Upper lobe of right lung (tissue), 1 donor: ENCODE measurements at regions not wholly inside any gene's neighbourhood (a gene's known extent, or its start where the extent isn't known, plus 50 kb on each side); places are given as distances from the start of the nearest gene placed in this dataset.

Source experiments
- ATAC-seq: fragments of 200-7000 bp; cut with Tn5 transposase; one replicate; pipeline ENCODE4 v1.9.1; 2020; ENCODE audit warnings: mild to moderate bottlenecking, moderate library complexity
- DNase-seq: peaks from one replicate; pipeline ENCODE4 v3.0.0-alpha.2; 2020
- H3K27ac ChIP-seq: fragments of 200-600 bp; one replicate; pipeline ENCODE4 v1.8.0; 2022
- H3K27me3 ChIP-seq: fragments of 200-600 bp; one replicate; pipeline ENCODE4 v1.8.0; 2022; ENCODE audit warnings: mild to moderate bottlenecking
- H3K36me3 ChIP-seq: fragments of 200-600 bp; one replicate; pipeline ENCODE4 v1.8.0; 2022
- H3K4me1 ChIP-seq: fragments of 200-600 bp; one replicate; pipeline ENCODE4 v1.8.0; 2022
- H3K4me3 ChIP-seq: fragments of 200-600 bp; one replicate; pipeline ENCODE4 v1.8.0; 2022; ENCODE audit warnings: mild to moderate bottlenecking
- H3K9me3 ChIP-seq: fragments of 200-600 bp; one replicate; pipeline ENCODE4 v1.8.0; 2022
- intact Hi-C: fragments of 100-400 bp; cut with DNase I; formaldehyde crosslinking; loops from one replicate; pipeline ENCODE4 v1.11.0; 2022
- TF ChIP-seq, protein P1 (sequence below): fragments of 200-600 bp; IDR thresholded peaks from one replicate; pipeline ENCODE4 v1.8.0; 2022; ENCODE audit warnings: antibody characterized with exemption
- donor health status: DM: no; HTN: yes; CAD: no; lungs with severe emphysema.

DNA sequence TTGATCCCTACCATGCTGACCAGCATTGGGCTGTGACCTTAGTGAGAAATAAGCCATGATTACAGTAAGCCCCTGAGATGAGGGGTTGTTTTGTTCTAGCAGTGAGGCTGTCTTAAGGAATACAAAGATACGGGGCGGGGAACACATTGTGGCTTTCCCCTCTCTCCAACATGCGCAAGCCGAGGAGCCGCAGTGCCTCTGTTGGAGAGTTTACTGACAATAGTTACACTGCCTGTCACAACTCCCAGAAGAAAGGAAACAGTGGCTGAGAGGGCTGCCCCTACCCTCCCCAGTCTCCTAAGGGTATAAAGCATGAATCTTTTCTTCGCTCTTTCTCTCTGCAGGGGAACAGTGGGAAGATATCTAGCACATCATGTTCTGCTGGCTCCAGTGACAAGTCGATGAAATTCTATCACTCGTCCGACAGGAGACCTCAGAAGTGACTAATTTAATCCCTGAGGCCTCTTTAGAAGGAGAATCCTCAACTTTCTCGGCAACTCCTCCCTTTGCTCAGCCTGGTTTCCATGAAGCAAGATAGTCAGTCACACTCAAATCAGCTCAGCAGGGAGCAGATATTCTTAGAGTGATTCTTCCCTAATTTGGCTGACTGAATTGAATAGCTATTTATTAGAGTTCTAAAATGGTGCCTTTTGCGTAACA lies 409.0 kb upstream of the PROK2 start:
- TF ChIP-seq, protein P1, sequence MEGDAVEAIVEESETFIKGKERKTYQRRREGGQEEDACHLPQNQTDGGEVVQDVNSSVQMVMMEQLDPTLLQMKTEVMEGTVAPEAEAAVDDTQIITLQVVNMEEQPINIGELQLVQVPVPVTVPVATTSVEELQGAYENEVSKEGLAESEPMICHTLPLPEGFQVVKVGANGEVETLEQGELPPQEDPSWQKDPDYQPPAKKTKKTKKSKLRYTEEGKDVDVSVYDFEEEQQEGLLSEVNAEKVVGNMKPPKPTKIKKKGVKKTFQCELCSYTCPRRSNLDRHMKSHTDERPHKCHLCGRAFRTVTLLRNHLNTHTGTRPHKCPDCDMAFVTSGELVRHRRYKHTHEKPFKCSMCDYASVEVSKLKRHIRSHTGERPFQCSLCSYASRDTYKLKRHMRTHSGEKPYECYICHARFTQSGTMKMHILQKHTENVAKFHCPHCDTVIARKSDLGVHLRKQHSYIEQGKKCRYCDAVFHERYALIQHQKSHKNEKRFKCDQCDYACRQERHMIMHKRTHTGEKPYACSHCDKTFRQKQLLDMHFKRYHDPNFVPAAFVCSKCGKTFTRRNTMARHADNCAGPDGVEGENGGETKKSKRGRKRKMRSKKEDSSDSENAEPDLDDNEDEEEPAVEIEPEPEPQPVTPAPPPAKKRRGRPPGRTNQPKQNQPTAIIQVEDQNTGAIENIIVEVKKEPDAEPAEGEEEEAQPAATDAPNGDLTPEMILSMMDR: no peak
- Histone ChIP-seq H3K4me3 (no peak overlapping the region), H3K27ac (no peak overlapping the region), H3K4me1 (no peaks in the 10 kb centered on the region), H3K36me3 (no peaks in the 10 kb centered on the region), H3K27me3 (no peaks in the 10 kb centered on the region), H3K9me3 (no peaks in the 10 kb centered on the region)
- DNase-seq (no peak), ATAC-seq (no peak)
- intact Hi-C loops: no loop called here

DNA sequence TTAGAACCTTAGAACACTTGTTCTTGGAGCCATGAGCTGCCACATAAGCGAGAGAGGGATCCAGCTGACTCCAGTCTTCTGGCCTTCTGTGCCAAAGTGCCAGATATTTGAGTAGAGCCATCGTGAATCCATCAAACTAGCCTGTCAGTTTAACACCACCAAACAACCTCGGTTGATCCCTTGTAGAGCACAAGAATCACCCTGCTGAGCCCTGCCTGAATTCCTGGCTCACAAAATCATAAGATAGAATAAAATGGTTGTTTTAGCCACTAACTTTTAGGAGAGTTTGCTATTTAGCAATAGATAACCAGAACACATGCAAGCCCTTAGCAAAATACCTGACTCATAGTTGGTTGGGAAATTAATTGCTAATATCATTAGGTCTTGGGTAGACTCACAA lies 407.6 kb upstream of the PROK2 start:
- H3K4me1 ChIP-seq: no peaks in the 10 kb centered on the region
- no peaks in the 10 kb centered on the region for H3K9me3 ChIP-seq

DNA sequence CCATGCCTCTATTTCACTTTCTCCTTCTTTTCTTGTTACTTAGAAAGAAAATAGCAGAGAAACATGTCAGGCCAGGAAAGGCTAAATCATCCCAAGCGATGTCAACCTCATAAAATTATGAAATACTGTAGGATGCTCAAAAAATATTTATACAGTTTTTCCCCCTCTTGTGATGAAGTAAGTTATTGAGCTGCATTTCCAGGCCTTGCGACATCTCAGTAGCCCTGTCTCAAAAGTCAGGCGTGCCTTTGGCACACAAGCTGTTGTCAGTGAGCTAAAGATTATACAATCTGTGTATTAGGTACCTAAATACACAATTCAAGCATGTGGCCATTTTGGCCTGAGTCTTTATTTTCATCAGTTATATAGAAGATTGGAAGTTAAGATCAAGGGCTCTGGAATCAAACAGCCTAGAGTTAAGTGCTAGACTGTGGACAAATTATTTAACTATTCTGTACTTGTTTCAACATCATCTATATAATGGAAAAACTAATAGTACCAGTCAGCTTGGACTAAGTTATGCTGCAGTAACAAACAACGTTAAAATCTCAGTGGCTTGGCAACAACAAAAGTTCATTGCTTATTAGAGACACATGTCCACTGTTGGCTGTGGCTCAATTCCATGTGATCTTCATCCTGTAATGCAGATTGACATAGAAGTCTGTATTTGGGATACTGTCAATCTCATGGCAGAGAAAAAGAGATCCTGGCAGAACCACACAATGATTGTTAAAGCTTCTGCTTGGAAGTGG lies 406.4 kb upstream of the PROK2 start:
- DNase-seq (no peak), ATAC-seq (no peak)
- Histone ChIP-seq H3K4me3 (no peak overlapping the region), H3K9me3 (no peaks in the 10 kb centered on the region), H3K36me3 (no peaks in the 10 kb centered on the region), H3K4me1 (no peaks in the 10 kb centered on the region), H3K27ac (no peak overlapping the region), H3K27me3 (no peaks in the 10 kb centered on the region)
- intact Hi-C loops: no loop called here
- TF ChIP-seq, protein P1: no peak

More for the DNA sequence above, 407.6 kb upstream of the PROK2 start:
- intact Hi-C loops: no loop called here
- TF ChIP-seq, protein P1: no peak
- no peaks in the 10 kb centered on the region for H3K36me3 ChIP-seq
- ATAC-seq (no peak), DNase-seq (no peak)
- H3K27ac ChIP-seq: no peak overlapping the region
- H3K4me3 ChIP-seq: no peak overlapping the region
- no peaks in the 10 kb centered on the region for H3K27me3 ChIP-seq

DNA sequence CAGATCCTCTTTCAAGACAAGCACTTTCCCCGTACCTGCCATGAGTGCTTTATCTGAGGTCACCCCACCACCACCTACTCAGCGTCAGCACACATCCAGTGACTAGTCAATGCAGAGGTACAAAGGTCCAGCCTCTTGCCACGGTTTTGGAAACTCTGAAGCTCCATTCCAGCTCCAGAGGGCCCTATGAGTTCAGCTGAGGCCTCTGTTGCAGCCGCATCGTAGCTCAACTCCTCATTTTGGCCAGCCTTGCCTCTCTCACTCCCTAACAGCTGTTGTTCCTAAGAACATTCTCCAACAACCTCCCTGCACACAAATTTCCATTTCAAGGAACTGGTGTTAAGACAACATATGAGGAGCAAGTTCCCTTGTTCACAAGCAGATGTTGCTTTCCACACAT lies 405.1 kb upstream of the PROK2 start:
- no peaks in the 10 kb centered on the region for H3K27me3 ChIP-seq

DNA sequence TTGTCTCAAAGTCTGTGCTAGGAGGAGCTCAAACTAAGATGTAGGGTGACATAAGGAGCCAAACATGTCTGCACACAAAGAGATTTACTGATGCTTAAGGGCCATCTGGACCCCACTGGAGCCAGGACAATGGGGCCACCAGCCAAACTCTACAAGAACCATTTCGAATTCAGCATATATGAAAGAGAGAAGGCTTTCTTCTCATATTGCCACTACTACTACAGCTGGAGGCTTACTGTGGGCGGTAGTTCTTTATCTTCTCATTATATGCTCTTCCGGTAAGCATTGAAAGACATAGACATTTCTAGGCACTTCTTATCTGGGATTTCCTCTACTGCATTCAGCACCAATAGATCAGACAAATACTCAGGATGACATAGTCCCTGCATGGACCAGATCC lies 404.4 kb upstream of the PROK2 start:
- intact Hi-C loops: no loop called here

More for the DNA sequence above, 405.1 kb upstream of the PROK2 start:
- no peak overlapping the region for H3K4me3 ChIP-seq
- DNase-seq (no peak), ATAC-seq (no peak)
- no peaks in the 10 kb centered on the region for H3K36me3 ChIP-seq
- TF ChIP-seq, protein P1: no peak
- H3K27ac ChIP-seq: no peak overlapping the region
- no peaks in the 10 kb centered on the region for H3K9me3 ChIP-seq
- no peaks in the 10 kb centered on the region for H3K4me1 ChIP-seq
- intact Hi-C loops: no loop called here

More for the DNA sequence above, 404.4 kb upstream of the PROK2 start:
- Histone ChIP-seq H3K4me3 (no peak overlapping the region), H3K4me1 (no peaks in the 10 kb centered on the region), H3K9me3 (no peaks in the 10 kb centered on the region), H3K27ac (no peak overlapping the region), H3K27me3 (no peaks in the 10 kb centered on the region), H3K36me3 (no peaks in the 10 kb centered on the region)
- no peak for ATAC-seq
- no peak for DNase-seq
- TF ChIP-seq, protein P1: no peak
